SU-DHL-6 (cell line): ENCODE measurements at regions not wholly inside any gene's neighbourhood (a gene's known extent, or its start where the extent isn't known, plus 50 kb on each side); places are given as distances from the start of the nearest gene placed in this dataset.

Experiments
- CTCF ChIP-seq: fragments of 200-600 bp; sonication (generic); IDR thresholded peaks from one replicate; pipeline ENCODE4 v1.5.1; 2017; ENCODE audit warnings: antibody characterized with exemption, mild to moderate bottlenecking, low read length, moderate library complexity; ENCODE audit not compliant: insufficient read depth, poor library complexity, severe bottlenecking
- EZH2phosphoT487 ChIP-seq: fragments of 200-600 bp; sonication (generic), shearing (Covaris generic); conservative IDR thresholded peaks from 2 replicates; pipeline ENCODE4 v1.6.1; 2018; ENCODE audit warnings: mild to moderate bottlenecking, antibody characterized with exemption, low read length, moderate library complexity, mixed read lengths

DNA sequence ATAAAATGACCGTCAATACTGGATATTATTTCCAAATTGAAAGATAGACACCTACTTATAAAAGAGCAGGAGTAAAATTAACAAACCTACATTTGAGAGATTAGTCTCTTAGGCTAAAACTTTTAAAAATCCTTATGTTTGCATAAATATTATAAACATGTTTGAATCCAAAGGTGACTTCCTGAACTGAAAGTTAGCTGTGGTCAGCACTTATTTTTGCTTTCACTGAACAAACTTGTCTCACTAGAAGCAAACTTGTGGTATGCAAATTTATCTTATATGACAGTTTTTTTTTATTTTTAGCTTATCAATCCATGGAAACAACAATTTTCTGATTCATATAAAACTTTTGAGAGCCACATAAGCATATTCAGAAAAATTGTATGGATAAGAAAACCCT lies 502.6 kb upstream of the COX7C start:
- TF ChIP-seq CTCF = no peak
- no peak for TF ChIP-seq EZH2phosphoT487
